ENCODE measurements at regions not wholly inside any gene's neighbourhood (a gene's known extent, or its start where the extent isn't known, plus 50 kb on each side); places are given as distances from the start of the nearest gene placed in this dataset.

DNA sequence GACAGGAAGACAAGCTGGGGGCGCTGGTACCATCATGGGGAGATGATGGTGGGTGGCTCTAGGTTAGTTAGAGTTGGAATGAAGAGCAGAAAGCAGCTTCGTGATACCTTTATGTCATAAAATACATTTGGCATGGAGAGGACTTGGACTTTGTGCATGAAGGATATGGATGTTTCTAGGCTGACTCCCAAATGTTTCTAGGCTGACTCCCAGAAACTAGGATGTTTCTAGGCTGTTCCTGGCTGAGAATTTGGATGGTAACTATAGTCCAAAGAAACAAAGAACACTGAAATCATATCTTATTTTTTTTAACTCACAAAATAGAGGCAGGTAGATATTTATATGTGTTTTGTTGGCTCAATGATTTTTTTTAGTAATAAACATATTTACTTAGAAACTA lies 89.4 kb upstream of the VPREB1 start:
- TF ChIP-seq, protein P1, sequence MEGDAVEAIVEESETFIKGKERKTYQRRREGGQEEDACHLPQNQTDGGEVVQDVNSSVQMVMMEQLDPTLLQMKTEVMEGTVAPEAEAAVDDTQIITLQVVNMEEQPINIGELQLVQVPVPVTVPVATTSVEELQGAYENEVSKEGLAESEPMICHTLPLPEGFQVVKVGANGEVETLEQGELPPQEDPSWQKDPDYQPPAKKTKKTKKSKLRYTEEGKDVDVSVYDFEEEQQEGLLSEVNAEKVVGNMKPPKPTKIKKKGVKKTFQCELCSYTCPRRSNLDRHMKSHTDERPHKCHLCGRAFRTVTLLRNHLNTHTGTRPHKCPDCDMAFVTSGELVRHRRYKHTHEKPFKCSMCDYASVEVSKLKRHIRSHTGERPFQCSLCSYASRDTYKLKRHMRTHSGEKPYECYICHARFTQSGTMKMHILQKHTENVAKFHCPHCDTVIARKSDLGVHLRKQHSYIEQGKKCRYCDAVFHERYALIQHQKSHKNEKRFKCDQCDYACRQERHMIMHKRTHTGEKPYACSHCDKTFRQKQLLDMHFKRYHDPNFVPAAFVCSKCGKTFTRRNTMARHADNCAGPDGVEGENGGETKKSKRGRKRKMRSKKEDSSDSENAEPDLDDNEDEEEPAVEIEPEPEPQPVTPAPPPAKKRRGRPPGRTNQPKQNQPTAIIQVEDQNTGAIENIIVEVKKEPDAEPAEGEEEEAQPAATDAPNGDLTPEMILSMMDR (IDR thresholded peaks at IDR 0.05; ENCODE audit: borderline replicate concordance, insufficient read depth, low read depth, low read length), result no peak
- H3K4me3 ChIP-seq (ENCODE audit: low read depth, low read length), result no peak overlapping the region

DNA sequence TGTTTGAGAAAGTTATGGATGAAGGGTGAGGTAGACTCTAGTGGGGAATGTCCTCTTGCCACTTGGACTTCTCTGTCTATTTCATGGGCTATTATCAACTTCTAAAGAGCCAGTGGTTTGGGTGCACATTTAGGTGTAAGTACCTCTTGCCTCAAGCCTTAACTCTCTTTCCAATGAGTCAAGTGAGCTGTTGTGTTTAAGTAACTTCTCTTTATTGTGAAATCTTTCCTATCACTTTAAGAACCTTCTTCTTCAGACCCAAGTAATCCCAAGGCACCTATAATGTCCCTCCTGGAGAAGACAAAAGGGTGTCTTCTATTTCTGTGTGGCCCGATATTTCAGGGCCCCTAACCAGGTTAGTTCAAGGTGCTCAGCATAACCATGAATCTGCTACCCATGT lies 90.5 kb upstream of the VPREB1 start:
- TF ChIP-seq, protein P1 (IDR thresholded peaks at IDR 0.05; ENCODE audit: borderline replicate concordance, insufficient read depth, low read depth, low read length), result no peak
- H3K4me3 ChIP-seq (ENCODE audit: low read depth, low read length), result no peak overlapping the region

DNA sequence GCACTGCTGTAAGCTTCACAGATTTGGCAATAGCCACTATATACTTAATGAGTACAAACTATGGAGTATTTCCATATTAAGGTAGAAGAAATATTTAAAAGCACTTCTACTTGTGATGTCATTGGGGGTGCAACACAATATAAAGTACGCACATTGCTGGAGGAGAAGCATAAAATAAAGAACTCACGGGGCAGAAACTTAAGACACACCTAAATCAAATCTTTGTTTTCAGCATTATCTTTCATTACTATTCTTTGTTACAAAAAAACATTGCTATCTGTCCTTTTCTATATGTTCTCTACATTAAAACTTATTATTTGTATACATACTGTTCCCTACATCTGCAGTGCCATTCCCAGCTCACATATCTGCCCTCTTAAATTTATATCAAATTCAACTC lies 93.3 kb upstream of the VPREB1 start:
- no peak overlapping the region for H3K4me3 ChIP-seq (ENCODE audit: low read depth, low read length)
- TF ChIP-seq, protein P1 (IDR thresholded peaks at IDR 0.05; ENCODE audit: borderline replicate concordance, insufficient read depth, low read depth, low read length), result no peak

DNA sequence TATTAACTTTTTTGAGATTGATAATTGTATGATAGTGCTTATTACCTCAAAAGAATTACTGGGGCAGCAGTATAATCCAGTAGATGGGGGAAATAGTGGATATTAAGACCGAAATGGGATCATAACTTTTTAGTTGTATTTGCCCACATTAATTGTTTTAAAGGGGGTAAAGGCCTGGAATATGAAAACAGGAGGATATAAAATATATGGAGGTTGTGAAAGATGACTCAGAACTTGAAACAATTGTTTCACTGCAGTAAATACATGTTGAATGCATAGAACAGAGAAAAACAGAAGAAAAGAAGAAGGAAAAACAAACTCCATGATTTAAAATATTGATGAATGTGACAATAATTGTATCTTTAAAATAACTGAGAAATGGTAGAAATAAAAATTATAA lies 94.1 kb upstream of the VPREB1 start:
- H3K4me3 ChIP-seq (ENCODE audit: low read depth, low read length), result no peak overlapping the region
- TF ChIP-seq, protein P1 (IDR thresholded peaks at IDR 0.05; ENCODE audit: borderline replicate concordance, insufficient read depth, low read depth, low read length), result no peak

DNA sequence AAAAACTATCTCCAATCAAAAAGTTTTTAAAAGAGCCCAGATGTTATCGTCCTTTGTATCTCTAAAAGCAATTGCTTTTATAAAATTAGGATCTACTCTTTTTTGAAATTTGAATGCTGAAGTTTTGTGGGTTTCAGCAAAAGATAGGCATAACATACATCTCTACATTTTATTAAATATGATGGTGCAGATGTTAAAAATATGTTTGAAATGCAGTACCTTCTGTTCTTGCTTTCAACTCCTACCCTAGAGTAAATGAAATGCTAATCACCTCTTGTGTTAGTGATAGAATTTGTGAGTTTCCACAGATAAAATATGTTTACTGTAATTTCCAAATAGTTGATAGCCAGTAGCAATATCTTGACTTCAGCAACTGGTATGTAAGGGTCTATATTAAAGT lies 95.7 kb upstream of the VPREB1 start:
- TF ChIP-seq, protein P1 (IDR thresholded peaks at IDR 0.05; ENCODE audit: borderline replicate concordance, insufficient read depth, low read depth, low read length), result no peak
- H3K4me3 ChIP-seq (ENCODE audit: low read depth, low read length), result no peak overlapping the region

DNA sequence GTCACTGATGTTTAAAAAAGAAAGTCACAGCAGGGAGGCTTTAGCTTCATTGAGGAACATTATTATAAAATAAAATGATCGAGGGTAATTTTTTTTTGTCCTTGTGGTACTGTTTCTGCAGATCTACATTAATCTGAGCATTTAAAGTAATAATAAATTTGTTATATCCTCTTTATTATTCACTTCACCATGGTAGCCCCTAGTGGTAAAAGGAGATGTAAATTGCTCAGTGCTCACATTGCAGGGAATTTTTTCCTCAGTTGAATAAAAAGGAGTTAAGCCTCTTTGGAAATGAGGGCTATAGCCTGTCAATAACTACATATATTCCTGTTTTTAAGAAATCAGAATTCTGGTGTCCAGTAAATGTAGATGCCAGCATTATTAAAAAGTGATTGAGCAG lies 99.7 kb upstream of the VPREB1 start:
- TF ChIP-seq, protein P1 (IDR thresholded peaks at IDR 0.05; ENCODE audit: borderline replicate concordance, insufficient read depth, low read depth, low read length), result no peak
- no peak overlapping the region for H3K4me3 ChIP-seq (ENCODE audit: low read depth, low read length)

DNA sequence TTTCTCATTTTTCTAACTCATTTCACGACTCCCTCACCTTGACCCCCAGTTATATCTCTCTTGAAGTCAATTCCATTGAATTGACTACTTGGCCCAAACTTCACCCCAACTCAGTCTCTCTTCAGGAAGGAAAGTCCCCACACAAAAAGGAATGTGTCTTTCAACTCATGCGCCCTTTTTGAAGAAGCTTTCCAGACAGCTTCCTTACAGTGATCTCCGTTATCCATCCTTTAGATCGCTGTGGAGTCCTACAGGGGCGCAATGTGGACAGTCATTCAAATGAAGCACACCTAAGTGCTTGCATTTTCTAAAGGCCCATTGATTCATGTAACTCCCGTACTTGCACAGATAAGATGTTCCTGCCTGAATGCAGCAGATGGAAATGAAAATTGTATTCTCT lies 101.1 kb upstream of the VPREB1 start:
- TF ChIP-seq, protein P1 (IDR thresholded peaks at IDR 0.05; ENCODE audit: borderline replicate concordance, insufficient read depth, low read depth, low read length), result no peak
- no peak overlapping the region for H3K4me3 ChIP-seq (ENCODE audit: low read depth, low read length)

Measured in GM12875 (cell line).